WI38 (cell line): ENCODE measurements at regions not wholly inside any gene's neighbourhood (a gene's known extent, or its start where the extent isn't known, plus 50 kb on each side); places are given as distances from the start of the nearest gene placed in this dataset.
A peak's percentile ranks its signal among the peaks of the same experiment; 100 is the strongest.

Experiments
- H3K4me3 ChIP-seq: 2 replicates; pipeline ENCODE4 v1.5.1; 2011; ENCODE audit warnings: low read depth, mild to moderate bottlenecking, control low read depth, low read length
- CTCF ChIP-seq: IDR thresholded peaks from 2 replicates; pipeline ENCODE4 v1.5.1; 2012; ENCODE audit warnings: low read depth, mild to moderate bottlenecking, control low read depth, low read length

GRCh38 chr18:64208516-64208915 lies 59.6 kb upstream of the LINC00305 start:
- TF ChIP-seq CTCF, result no peak
- H3K4me3 ChIP-seq, result no peak overlapping the region

GRCh38 chr18:64207820-64208219 lies 58.9 kb upstream of the LINC00305 start:
- no peak for TF ChIP-seq CTCF
- peak overlapping the region; percentile 43 for H3K4me3 ChIP-seq

- H3K4me3 ChIP-seq, result no peak overlapping the region
- TF ChIP-seq CTCF, result no peak
Observed at GRCh38 chr18:64203295-64203694, 54.4 kb upstream of the LINC00305 start.

- no peak for TF ChIP-seq CTCF
- no peak overlapping the region for H3K4me3 ChIP-seq
Observed at GRCh38 chr18:64202863-64203262, 54.0 kb upstream of the LINC00305 start.

- no peak for TF ChIP-seq CTCF
- no peak overlapping the region for H3K4me3 ChIP-seq
Observed at GRCh38 chr18:64202210-64202836, 53.4 kb upstream of the LINC00305 start.

GRCh38 chr18:64201781-64202180 lies 52.9 kb upstream of the LINC00305 start:
- H3K4me3 ChIP-seq, result no peak overlapping the region
- no peak for TF ChIP-seq CTCF

DNA sequence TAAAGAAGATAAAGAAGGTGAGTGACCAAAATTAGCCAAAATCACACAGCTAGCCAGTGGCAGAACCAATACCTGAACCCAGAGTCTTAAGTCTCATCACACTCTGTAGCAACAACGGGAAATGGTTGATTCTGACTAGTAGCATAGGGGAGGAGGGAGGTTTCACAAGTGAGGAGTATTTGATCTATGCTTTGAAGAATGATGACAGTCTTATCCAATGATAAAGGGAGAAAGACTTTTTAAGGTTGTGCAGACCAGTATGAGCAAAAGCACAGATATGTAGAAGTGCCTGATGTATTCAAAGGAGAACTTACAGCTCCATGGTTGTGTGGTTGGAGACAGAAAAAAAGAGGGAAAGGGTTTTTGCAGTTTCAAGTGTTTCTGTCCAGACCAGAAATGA lies 50.7 kb upstream of the LINC00305 start:
- no peak overlapping the region for H3K4me3 ChIP-seq
- TF ChIP-seq CTCF, result no peak
